ENCODE measurements at regions not wholly inside any gene's neighbourhood (a gene's known extent, or its start where the extent isn't known, plus 50 kb on each side); places are given as distances from the start of the nearest gene placed in this dataset.

DNA sequence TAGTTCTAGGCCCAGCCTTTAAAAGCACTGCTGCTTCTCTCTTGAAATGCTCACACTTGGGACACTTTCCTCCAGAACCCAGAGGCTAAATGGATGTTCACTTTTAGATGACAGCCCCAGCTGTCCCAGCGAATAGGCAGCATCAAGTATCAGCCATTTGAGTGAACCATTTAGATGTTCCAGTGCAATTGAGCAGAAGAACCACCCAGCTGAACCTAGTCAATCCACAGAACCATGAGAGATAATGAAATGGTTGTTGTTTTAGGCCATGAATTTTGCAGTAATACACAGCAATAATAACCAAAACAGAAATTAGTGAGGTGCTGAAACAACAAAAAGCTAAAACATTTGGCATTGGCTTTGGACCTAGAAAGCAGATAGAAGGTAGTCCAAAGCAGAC, 273.9 kb downstream of the ETV1 start:
- TF ChIP-seq TCF12 (IDR thresholded peaks at IDR 0.05; ENCODE audit: low read depth) = no peak
- TF ChIP-seq CEBPB (IDR thresholded peaks at IDR 0.05) = no peak
- TF ChIP-seq FOXM1 (IDR thresholded peaks at IDR 0.05; ENCODE audit: borderline replicate concordance, low read depth) = no peak
- no peak for TF ChIP-seq EGR1 (IDR thresholded peaks at IDR 0.05)
- no peak for TF ChIP-seq EP300 (IDR thresholded peaks at IDR 0.05; ENCODE audit: borderline replicate concordance)
- no peak for TF ChIP-seq TEAD4 (IDR thresholded peaks at IDR 0.05)
- no peak for TF ChIP-seq CREB1 (IDR thresholded peaks at IDR 0.05; ENCODE audit: low read depth)
- TF ChIP-seq MAX (IDR thresholded peaks at IDR 0.05) = no peak
- no peak for TF ChIP-seq ZBTB7A (IDR thresholded peaks at IDR 0.05; ENCODE audit: low read depth)
- TF ChIP-seq, protein P1, sequence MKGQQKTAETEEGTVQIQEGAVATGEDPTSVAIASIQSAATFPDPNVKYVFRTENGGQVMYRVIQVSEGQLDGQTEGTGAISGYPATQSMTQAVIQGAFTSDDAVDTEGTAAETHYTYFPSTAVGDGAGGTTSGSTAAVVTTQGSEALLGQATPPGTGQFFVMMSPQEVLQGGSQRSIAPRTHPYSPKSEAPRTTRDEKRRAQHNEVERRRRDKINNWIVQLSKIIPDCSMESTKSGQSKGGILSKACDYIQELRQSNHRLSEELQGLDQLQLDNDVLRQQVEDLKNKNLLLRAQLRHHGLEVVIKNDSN (IDR thresholded peaks at IDR 0.05) = no peak
- TF ChIP-seq, protein P2, sequence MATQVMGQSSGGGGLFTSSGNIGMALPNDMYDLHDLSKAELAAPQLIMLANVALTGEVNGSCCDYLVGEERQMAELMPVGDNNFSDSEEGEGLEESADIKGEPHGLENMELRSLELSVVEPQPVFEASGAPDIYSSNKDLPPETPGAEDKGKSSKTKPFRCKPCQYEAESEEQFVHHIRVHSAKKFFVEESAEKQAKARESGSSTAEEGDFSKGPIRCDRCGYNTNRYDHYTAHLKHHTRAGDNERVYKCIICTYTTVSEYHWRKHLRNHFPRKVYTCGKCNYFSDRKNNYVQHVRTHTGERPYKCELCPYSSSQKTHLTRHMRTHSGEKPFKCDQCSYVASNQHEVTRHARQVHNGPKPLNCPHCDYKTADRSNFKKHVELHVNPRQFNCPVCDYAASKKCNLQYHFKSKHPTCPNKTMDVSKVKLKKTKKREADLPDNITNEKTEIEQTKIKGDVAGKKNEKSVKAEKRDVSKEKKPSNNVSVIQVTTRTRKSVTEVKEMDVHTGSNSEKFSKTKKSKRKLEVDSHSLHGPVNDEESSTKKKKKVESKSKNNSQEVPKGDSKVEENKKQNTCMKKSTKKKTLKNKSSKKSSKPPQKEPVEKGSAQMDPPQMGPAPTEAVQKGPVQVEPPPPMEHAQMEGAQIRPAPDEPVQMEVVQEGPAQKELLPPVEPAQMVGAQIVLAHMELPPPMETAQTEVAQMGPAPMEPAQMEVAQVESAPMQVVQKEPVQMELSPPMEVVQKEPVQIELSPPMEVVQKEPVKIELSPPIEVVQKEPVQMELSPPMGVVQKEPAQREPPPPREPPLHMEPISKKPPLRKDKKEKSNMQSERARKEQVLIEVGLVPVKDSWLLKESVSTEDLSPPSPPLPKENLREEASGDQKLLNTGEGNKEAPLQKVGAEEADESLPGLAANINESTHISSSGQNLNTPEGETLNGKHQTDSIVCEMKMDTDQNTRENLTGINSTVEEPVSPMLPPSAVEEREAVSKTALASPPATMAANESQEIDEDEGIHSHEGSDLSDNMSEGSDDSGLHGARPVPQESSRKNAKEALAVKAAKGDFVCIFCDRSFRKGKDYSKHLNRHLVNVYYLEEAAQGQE (IDR thresholded peaks at IDR 0.05; ENCODE audit: low read depth) = no peak
- no peak for TF ChIP-seq YY1 (IDR thresholded peaks at IDR 0.05; ENCODE audit: low read depth)

- TF ChIP-seq EGR1 (IDR thresholded peaks at IDR 0.05) (no peak), TEAD4 (IDR thresholded peaks at IDR 0.05) (no peak), FOXM1 (IDR thresholded peaks at IDR 0.05; ENCODE audit: borderline replicate concordance, low read depth) (no peak), RAD21 (IDR thresholded peaks at IDR 0.05; ENCODE audit: low read depth) (no peak), TCF12 (IDR thresholded peaks at IDR 0.05; ENCODE audit: low read depth) (no peak), EP300 (IDR thresholded peaks at IDR 0.05; ENCODE audit: borderline replicate concordance) (no peak), CREB1 (IDR thresholded peaks at IDR 0.05; ENCODE audit: low read depth) (no peak), CEBPB (IDR thresholded peaks at IDR 0.05) (no peak), YY1 (IDR thresholded peaks at IDR 0.05; ENCODE audit: low read depth) (no peak), TAF1 (IDR thresholded peaks at IDR 0.05; ENCODE audit: low read depth) (no peak), ZBTB7A (IDR thresholded peaks at IDR 0.05; ENCODE audit: low read depth) (no peak), MAX (IDR thresholded peaks at IDR 0.05) (no peak), NFIC (IDR thresholded peaks at IDR 0.05) (no peak)
- TF ChIP-seq, protein P2 (IDR thresholded peaks at IDR 0.05; ENCODE audit: low read depth) = no peak
- TF ChIP-seq, protein P1 (IDR thresholded peaks at IDR 0.05) = no peak
Observed at GRCh38 chr7:13717031-13717430, 272.4 kb downstream of the ETV1 start.

DNA sequence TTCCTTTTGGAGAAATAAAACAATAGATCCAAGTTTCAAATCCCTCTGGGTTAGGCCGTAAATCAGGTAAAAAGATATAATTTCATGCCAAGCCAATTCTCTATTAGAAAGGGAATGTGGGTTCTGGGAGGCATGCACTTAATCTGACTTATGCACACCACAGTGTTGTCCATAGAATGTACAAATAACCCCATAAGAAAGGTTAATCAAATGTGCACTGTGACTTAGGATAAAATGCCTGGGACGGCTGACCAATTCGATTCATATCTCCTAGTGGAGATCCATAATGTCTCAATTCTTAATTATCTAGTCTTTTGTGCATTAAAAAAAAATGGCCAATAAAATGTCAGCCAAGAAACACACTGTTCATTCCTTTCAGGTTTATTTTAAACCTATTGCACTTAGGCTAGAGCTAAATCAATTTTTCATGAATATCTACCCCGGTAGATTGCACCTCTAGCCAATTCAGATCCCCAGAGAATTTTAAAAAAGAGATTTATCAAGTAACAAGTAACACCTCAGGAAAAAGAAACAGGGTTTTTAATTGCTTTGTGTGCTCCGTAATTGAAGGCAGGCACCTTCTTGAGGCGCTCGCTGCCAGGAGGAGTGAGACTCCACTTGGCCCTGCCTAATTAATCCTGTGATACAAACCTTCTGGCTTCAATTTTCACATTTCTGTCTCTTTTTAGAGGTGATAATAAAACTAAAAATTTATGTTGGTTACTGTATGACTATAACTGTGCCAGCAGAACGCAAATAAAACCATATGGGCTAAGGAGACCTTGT, 265.1 kb downstream of the ETV1 start:
- no peak for TF ChIP-seq EP300 (IDR thresholded peaks at IDR 0.05; ENCODE audit: borderline replicate concordance)
- TF ChIP-seq YY1 (IDR thresholded peaks at IDR 0.05; ENCODE audit: low read depth) = no peak
- TF ChIP-seq ZBTB7A (IDR thresholded peaks at IDR 0.05; ENCODE audit: low read depth) = no peak
- TF ChIP-seq EGR1 (IDR thresholded peaks at IDR 0.05) = no peak
- no peak for TF ChIP-seq FOXM1 (IDR thresholded peaks at IDR 0.05; ENCODE audit: borderline replicate concordance, low read depth)
- no peak for TF ChIP-seq CEBPB (IDR thresholded peaks at IDR 0.05)
- TF ChIP-seq RAD21 (IDR thresholded peaks at IDR 0.05; ENCODE audit: low read depth) = no peak
- no peak for TF ChIP-seq MAX (IDR thresholded peaks at IDR 0.05)

- TF ChIP-seq, protein P1 (IDR thresholded peaks at IDR 0.05) = no peak
- TF ChIP-seq TCF12 (IDR thresholded peaks at IDR 0.05; ENCODE audit: low read depth) (no peak), CEBPB (IDR thresholded peaks at IDR 0.05) (no peak), ZBTB7A (IDR thresholded peaks at IDR 0.05; ENCODE audit: low read depth) (no peak), RAD21 (IDR thresholded peaks at IDR 0.05; ENCODE audit: low read depth) (no peak), FOXM1 (IDR thresholded peaks at IDR 0.05; ENCODE audit: borderline replicate concordance, low read depth) (no peak), TAF1 (IDR thresholded peaks at IDR 0.05; ENCODE audit: low read depth) (no peak), EGR1 (IDR thresholded peaks at IDR 0.05) (no peak), EP300 (IDR thresholded peaks at IDR 0.05; ENCODE audit: borderline replicate concordance) (no peak), MAX (IDR thresholded peaks at IDR 0.05) (no peak), NFIC (IDR thresholded peaks at IDR 0.05) (no peak), YY1 (IDR thresholded peaks at IDR 0.05; ENCODE audit: low read depth) (no peak), CREB1 (IDR thresholded peaks at IDR 0.05; ENCODE audit: low read depth) (no peak), TEAD4 (IDR thresholded peaks at IDR 0.05) (no peak)
- TF ChIP-seq, protein P2 (IDR thresholded peaks at IDR 0.05; ENCODE audit: low read depth) = no peak
Observed at GRCh38 chr7:13724977-13725566, 264.4 kb downstream of the ETV1 start.
